T-helper 17 cell (primary cell): ENCODE measurements at regions not wholly inside any gene's neighbourhood (a gene's known extent, or its start where the extent isn't known, plus 50 kb on each side); places are given as distances from the start of the nearest gene placed in this dataset.

Source experiments
- ATAC-seq: fragments of 150-1000 bp; cut with Tn5 transposase; 2 replicates; pipeline ENCODE4 v1.10.0; 2021; ENCODE audit warnings: mild to moderate bottlenecking, moderate library complexity
- DNase-seq, 3 donors: peaks; one replicate each; pipeline versions ENCODE4 v3.0.0 to v3.0.0-alpha.2; 2020 to 2021
- H3K9me3 ChIP-seq: one replicate; pipeline ENCODE4 v1.7.0; 2013; ENCODE audit warnings: low read length, mild to moderate bottlenecking; ENCODE audit not compliant: control insufficient read depth, poor library complexity, severe bottlenecking
- H3K27ac Mint-ChIP-seq: one replicate; pipeline ENCODE4 v1.8.0; 2022; ENCODE audit warnings: mild to moderate bottlenecking, moderate library complexity, mixed read lengths
- H3K27me3 Mint-ChIP-seq: one replicate; pipeline ENCODE4 v1.8.0; 2022; ENCODE audit warnings: mixed read lengths
- H3K36me3 Mint-ChIP-seq: one replicate; pipeline ENCODE4 v1.8.0; 2022; ENCODE audit warnings: low read depth, mixed read lengths
- H3K4me1 Mint-ChIP-seq: one replicate; pipeline ENCODE4 v1.8.0; 2022; ENCODE audit warnings: mild to moderate bottlenecking, mixed read lengths
- H3K4me3 Mint-ChIP-seq: one replicate; pipeline ENCODE4 v1.8.0; 2022; ENCODE audit warnings: mild to moderate bottlenecking, moderate library complexity, mixed read lengths

DNA sequence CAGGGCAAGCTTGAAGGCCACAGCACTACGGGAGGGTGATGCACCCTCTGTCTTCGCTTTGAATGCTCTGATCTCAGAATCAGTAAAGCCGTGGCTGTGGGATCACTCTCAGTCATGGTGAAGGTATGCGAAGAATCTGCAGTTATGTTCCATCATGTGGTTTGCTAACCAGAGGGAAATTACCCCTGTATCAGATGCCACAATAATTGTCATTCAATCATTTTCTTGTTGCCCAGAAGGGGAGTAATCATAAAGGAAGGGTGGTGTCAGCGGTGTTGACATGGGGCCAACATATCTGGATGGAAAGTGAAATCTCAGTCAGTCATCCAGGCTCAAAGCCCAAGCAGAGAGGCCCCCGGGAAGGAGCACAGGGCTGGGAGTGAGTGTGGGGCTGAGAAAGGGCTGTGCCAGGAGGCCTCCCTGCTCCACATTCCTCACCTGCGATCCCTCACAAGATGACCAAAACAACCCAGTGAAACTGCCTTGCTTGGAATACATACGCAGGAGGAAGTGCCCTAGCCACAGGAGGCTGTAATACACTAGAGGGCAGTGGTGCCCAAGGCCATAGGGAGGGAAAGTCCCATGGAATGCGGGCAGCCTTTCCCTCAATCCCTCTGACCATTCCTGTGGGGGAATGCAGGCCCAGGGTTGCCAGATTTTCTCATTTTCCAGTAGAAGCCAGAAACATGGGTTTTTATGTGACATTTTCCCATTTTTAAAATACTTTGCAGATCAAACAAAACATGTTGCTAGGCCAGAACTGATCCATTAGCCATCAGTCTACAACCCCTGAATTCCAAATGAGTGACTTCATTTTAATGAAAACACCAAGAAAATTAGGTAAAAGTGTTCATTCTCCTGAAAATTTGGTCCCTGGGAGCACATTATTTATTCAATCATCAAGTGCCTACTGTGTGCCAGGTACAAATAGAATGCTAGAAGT, 95.7 kb upstream of the VANGL1 start:
- Mint-ChIP-seq H3K36me3 (no peaks in the 10 kb centered on the region), H3K27ac (no peak overlapping the region), H3K4me1 (no peaks in the 10 kb centered on the region), H3K27me3 (peaks cover 22% of the 10 kb centered on the region), H3K4me3 (no peak overlapping the region)
- DNase-seq: no peak
- no peak for ATAC-seq
- H3K9me3 ChIP-seq: no peaks in the 10 kb centered on the region

GRCh38 chr1:115545096-115545720, 96.6 kb upstream of the VANGL1 start:
- DNase-seq (no peak), ATAC-seq (no peak)
- Mint-ChIP-seq H3K27me3 (peaks cover 22% of the 10 kb centered on the region), H3K27ac (no peak overlapping the region), H3K4me1 (no peaks in the 10 kb centered on the region), H3K36me3 (no peaks in the 10 kb centered on the region), H3K4me3 (no peak overlapping the region)
- no peaks in the 10 kb centered on the region for H3K9me3 ChIP-seq

DNA sequence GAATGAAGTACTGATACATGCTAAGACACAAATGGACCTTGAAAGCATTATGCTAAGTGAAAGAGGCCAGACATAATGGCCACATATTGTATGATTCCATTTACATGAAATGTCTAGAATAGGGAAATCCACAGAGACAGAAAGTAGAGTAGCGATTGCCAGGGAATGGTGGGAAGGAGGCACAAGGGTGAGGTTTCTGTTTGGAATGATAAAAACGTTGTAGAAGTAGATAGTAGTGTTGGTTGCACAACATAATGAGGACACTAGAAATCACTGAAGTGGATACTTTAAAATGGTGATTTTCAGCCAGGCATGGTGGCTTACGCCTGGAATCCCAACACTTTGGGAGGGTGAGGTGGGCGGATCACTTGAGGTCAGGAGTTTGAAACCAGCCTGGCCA, 97.6 kb upstream of the VANGL1 start:
- Mint-ChIP-seq H3K27me3 (peaks cover 20% of the 10 kb centered on the region), H3K4me1 (no peaks in the 10 kb centered on the region), H3K36me3 (no peaks in the 10 kb centered on the region), H3K27ac (no peak overlapping the region), H3K4me3 (no peak overlapping the region)
- no peak for ATAC-seq
- DNase-seq: no peak
- no peaks in the 10 kb centered on the region for H3K9me3 ChIP-seq

DNA sequence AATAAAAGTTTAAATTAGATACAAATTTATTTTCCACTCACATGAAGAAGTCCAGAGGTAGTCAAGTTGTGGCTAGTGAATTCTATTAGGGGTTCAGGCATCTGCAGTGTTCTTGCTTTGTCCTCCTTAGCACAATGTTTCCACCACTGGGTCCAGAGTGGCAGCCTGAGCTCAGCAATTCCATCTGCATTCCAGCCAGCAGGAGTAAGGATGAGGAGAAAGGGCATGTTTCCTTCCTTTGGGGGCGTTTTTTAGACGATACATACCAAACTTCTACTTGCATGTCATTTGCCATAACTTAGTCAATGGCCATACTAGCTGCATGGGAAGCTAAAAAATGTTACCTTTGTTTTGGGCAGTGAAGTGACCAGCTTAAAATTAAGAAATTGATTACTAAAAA, 98.5 kb upstream of the VANGL1 start:
- no peak overlapping the region for H3K4me3 Mint-ChIP-seq
- no peak for ATAC-seq
- H3K27me3 Mint-ChIP-seq: peaks cover 20% of the 10 kb centered on the region
- H3K36me3 Mint-ChIP-seq: no peaks in the 10 kb centered on the region
- H3K27ac Mint-ChIP-seq: no peak overlapping the region
- H3K4me1 Mint-ChIP-seq: no peaks in the 10 kb centered on the region
- DNase-seq: no peak
- H3K9me3 ChIP-seq: no peaks in the 10 kb centered on the region

- H3K27me3 Mint-ChIP-seq: peaks cover 40% of the 10 kb centered on the region
These were observed 102.0 kb upstream of the VANGL1 start for GRCh38 chr1:115539736-115540135.

DNA sequence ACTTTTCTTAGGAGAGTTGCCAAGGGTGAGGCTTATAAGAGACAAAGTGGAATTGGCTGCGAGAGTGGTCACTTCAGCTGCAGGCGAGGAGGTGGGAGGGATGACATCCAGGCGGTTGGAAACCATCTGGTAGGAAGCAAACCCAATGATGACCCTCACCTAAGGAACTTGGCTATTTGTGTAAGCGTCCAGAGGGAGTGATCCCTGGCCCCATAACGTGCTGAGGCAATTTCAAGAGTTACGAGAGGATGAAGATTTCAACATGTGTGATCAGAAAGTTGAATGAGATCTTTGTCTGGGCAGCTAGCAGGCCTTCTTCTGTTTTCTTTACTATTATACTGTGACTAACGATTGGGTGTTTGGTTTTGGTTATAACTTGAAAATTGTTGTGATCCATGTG, 102.7 kb upstream of the VANGL1 start:
- no peak for ATAC-seq

More at GRCh38 chr1:115539736-115540135, 102.0 kb upstream of the VANGL1 start:
- Mint-ChIP-seq H3K4me3 (no peak overlapping the region), H3K4me1 (no peaks in the 10 kb centered on the region), H3K36me3 (no peaks in the 10 kb centered on the region), H3K27ac (no peak overlapping the region)
- DNase-seq (no peak), ATAC-seq (no peak)
- H3K9me3 ChIP-seq: no peaks in the 10 kb centered on the region

GRCh38 chr1:115538579-115538978, 103.2 kb upstream of the VANGL1 start:
- H3K27ac Mint-ChIP-seq: no peak overlapping the region
- DNase-seq (no peak), ATAC-seq (no peak)
- peaks cover 41% of the 10 kb centered on the region for H3K27me3 Mint-ChIP-seq
- H3K4me1 Mint-ChIP-seq: no peaks in the 10 kb centered on the region
- no peak overlapping the region for H3K4me3 Mint-ChIP-seq
- H3K36me3 Mint-ChIP-seq: no peaks in the 10 kb centered on the region
- no peaks in the 10 kb centered on the region for H3K9me3 ChIP-seq

More for the DNA sequence above, 102.7 kb upstream of the VANGL1 start:
- Mint-ChIP-seq H3K4me3 (no peak overlapping the region), H3K27ac (no peak overlapping the region), H3K36me3 (no peaks in the 10 kb centered on the region), H3K27me3 (peaks cover 40% of the 10 kb centered on the region), H3K4me1 (no peaks in the 10 kb centered on the region)
- no peak for DNase-seq
- H3K9me3 ChIP-seq: no peaks in the 10 kb centered on the region

GRCh38 chr1:115537415-115537814, 104.4 kb upstream of the VANGL1 start:
- no peaks in the 10 kb centered on the region for H3K9me3 ChIP-seq
- Mint-ChIP-seq H3K36me3 (no peaks in the 10 kb centered on the region), H3K27ac (no peak overlapping the region), H3K4me3 (no peak overlapping the region), H3K4me1 (no peaks in the 10 kb centered on the region), H3K27me3 (peaks cover 44% of the 10 kb centered on the region)
- no peak for DNase-seq
- ATAC-seq: no peak

DNA sequence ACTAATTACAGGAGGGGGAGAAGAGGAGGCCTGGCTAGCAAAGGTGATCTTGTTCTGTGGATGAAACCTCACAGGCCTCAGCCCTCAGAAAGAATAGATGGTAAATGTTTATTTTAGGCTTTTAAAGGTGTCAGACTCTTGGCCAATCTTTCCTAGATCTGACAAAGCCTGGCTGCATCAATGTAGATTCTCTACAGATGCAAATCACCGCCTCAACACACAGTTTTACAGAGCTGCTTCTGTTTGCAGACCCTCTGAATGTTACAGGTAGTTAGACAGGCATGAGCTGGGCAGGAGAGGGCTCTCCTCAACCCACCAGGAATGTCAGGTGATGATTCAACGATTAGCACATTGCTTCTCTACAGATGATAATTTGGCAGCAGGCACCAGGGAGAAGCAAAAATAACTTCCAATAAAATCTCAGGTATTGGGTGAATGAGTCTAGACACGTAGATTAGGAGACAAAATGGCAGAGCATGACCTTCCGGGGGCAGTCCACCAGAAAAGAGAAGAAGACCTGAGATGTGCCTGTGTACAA, 105.4 kb upstream of the VANGL1 start:
- Mint-ChIP-seq H3K4me1 (peaks cover 5% of the 10 kb centered on the region), H3K36me3 (no peaks in the 10 kb centered on the region), H3K27ac (no peak overlapping the region), H3K27me3 (peaks cover 42% of the 10 kb centered on the region), H3K4me3 (no peak overlapping the region)
- no peaks in the 10 kb centered on the region for H3K9me3 ChIP-seq
- ATAC-seq: no peak
- DNase-seq: no peak

DNA sequence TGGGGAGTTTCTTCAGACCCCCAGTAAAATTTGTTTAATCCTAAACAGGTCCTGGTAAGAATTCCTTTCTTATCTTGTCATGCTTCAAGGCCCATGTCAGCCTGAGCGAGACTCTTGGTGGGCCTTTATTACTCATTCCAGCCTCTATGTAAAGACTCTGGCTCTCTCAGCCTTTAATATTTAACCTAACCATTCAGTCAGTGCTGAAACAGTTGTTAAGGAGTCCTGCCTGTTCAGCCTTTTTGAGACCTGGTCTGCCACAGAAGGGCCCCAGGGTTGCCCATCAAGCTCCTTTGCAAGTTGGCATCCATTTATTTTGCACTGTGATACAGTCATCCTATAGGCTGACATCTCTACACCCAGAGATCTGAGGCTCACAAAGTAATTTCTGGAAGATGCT, 107.7 kb upstream of the VANGL1 start:
- no peak for DNase-seq
- no peaks in the 10 kb centered on the region for H3K9me3 ChIP-seq
- H3K36me3 Mint-ChIP-seq: no peaks in the 10 kb centered on the region
- H3K27me3 Mint-ChIP-seq: peaks cover 41% of the 10 kb centered on the region
- no peak for ATAC-seq
- peaks cover 5% of the 10 kb centered on the region for H3K4me1 Mint-ChIP-seq
- no peak overlapping the region for H3K27ac Mint-ChIP-seq
- no peak overlapping the region for H3K4me3 Mint-ChIP-seq

DNA sequence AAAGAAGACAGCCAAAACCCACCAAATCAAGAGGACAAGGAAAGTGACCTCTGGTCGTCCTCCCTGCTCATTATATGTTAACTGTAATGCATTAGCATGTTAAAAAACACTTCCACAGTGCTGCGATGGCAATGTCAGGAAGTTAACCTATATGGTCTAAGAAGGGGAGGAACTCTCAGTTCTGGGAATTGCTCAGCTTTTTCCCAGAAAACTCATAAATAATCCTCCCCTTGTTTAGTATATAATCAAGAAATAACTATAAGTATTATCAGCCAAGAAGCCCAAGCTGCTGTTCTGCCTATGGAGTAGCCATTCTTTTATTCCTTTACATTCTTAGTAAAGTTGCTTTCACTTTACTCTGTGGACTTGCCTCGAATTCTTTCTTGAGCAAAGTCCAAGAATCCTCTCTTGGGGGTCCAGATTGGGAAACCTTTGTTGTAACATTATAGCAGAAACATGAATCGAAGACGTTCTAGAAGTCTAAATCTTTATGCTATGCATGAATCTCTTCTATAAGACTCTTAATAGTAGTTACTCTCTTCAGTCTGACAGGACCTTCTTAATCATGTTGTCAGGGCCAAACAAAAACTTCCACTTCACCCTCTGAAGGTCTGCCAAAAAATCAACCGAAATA, 110.0 kb upstream of the VANGL1 start:
- Mint-ChIP-seq H3K4me1 (peaks cover 5% of the 10 kb centered on the region), H3K27me3 (peaks cover 48% of the 10 kb centered on the region), H3K36me3 (no peaks in the 10 kb centered on the region), H3K27ac (no peak overlapping the region), H3K4me3 (no peak overlapping the region)
- no peak for ATAC-seq
- H3K9me3 ChIP-seq: no peaks in the 10 kb centered on the region
- no peak for DNase-seq

- DNase-seq (no peak), ATAC-seq (no peak)
- Mint-ChIP-seq H3K36me3 (no peaks in the 10 kb centered on the region), H3K4me3 (no peak overlapping the region), H3K4me1 (peaks cover 5% of the 10 kb centered on the region), H3K27ac (no peak overlapping the region), H3K27me3 (peaks cover 44% of the 10 kb centered on the region)
- H3K9me3 ChIP-seq: no peaks in the 10 kb centered on the region
These were observed 111.4 kb upstream of the VANGL1 start for GRCh38 chr1:115530407-115530806.

DNA sequence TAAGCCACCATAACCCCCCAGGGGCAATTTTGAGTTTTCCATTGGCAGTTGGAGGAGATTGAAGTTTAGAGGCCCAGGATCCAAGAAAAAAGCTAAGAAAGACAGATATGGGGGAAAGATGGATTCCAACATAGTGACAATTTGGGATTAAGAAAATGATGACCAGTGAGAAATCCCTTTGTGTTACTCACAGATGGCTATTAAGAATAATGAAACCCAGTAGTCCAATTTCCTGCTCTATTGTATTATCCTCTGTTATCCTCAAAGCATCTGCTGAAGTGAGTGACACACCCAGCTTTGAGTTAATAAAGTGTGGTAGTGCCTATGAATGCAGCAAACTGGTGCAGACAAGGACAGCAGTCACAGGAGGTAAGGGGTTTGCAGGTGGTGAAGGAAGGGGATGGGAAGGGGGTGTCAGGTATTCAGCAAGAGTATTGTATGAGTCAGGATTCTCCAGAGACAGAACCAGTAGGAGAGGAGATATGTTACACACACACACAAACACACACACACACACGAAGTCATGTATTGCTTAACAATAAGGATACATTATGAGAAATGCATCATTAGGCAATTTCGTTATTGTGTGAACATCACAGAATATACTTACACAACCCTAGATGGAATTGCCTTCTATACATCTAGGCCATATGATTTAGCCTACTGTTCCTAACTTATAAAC, 112.4 kb upstream of the VANGL1 start:
- peaks cover 5% of the 10 kb centered on the region for H3K4me1 Mint-ChIP-seq
- no peak overlapping the region for H3K4me3 Mint-ChIP-seq
- no peaks in the 10 kb centered on the region for H3K9me3 ChIP-seq
- no peak overlapping the region for H3K27ac Mint-ChIP-seq
- H3K36me3 Mint-ChIP-seq: no peaks in the 10 kb centered on the region
- H3K27me3 Mint-ChIP-seq: peaks cover 51% of the 10 kb centered on the region
- ATAC-seq: no peak
- no peak for DNase-seq
